ENCODE measurements at regions not wholly inside any gene's neighbourhood (a gene's known extent, or its start where the extent isn't known, plus 50 kb on each side); places are given as distances from the start of the nearest gene placed in this dataset.

DNA sequence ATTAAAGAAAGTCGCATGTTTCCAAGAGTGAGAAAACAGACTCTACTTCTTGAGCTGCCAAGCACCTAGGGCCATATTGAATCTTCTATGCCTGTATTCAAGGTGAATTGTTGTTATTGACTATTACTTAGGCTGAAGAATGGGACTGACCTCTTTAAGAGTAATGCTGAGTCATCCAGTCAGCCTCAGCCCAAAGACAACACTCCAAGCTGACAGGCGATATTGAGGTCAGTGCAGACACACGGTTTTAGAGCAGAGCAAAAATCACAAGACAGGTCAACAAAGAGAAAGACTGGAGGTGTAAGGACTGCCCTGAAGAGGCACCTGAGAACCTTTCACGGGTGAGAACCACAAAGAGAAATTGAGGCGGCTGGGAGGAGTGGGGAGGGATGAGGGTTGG is 146.9 kb downstream of the MIS18A start:
- TF ChIP-seq POLR2A (IDR thresholded peaks at IDR 0.05) (no peak), POLR2AphosphoS5 (IDR thresholded peaks at IDR 0.05) (no peak)
- TF ChIP-seq, protein P1, sequence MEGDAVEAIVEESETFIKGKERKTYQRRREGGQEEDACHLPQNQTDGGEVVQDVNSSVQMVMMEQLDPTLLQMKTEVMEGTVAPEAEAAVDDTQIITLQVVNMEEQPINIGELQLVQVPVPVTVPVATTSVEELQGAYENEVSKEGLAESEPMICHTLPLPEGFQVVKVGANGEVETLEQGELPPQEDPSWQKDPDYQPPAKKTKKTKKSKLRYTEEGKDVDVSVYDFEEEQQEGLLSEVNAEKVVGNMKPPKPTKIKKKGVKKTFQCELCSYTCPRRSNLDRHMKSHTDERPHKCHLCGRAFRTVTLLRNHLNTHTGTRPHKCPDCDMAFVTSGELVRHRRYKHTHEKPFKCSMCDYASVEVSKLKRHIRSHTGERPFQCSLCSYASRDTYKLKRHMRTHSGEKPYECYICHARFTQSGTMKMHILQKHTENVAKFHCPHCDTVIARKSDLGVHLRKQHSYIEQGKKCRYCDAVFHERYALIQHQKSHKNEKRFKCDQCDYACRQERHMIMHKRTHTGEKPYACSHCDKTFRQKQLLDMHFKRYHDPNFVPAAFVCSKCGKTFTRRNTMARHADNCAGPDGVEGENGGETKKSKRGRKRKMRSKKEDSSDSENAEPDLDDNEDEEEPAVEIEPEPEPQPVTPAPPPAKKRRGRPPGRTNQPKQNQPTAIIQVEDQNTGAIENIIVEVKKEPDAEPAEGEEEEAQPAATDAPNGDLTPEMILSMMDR (IDR thresholded peaks at IDR 0.05): no peak
